ENCODE measurements at regions not wholly inside any gene's neighbourhood (a gene's known extent, or its start where the extent isn't known, plus 50 kb on each side); places are given as distances from the start of the nearest gene placed in this dataset.

DNA sequence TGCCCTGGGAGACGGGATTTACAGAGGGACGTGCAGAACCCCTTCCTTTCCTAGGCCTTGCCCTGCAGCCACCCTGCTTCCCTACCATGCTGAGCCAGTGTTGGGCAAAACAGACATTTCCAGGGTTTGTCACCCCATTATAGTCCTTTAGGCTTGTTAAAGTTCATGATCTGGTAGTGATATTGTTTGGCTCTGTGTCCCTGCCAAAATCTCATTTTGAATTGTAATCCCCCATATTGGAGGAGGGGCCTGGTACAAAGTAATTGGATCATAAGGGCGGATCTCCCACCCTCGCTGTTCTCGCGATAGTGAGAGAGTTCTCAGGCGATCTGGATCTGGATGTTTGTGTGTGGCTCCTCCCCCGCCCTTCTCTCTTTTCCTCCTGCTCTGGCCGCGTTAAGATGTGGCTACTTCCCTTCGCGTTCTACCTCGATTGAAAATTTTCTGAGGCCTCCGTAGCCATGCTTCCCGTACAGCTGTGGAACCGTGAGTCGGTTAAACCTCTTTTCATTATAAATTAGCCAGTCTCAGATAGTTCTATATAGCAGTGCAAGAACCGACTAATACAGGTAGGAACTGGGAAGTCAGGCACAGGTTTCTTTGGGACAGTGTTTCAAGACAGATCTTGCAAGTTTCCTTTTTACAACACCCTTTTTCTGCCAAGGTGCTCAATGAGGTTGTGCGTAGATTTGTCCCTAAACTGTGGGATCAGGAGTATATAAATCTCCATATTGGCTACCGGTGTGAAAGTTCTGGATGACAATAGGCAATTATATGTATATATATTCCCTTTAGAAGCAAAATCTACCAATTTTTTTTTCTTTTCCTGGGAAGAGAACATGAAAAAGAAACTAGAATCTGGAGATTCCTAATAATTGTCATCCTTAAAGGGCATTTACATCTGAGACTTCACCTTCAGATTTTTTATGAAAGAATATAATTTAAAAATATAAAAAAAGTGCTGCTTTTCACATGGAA, 152.1 kb downstream of the SAMD5 start:
- TF ChIP-seq, protein P1, sequence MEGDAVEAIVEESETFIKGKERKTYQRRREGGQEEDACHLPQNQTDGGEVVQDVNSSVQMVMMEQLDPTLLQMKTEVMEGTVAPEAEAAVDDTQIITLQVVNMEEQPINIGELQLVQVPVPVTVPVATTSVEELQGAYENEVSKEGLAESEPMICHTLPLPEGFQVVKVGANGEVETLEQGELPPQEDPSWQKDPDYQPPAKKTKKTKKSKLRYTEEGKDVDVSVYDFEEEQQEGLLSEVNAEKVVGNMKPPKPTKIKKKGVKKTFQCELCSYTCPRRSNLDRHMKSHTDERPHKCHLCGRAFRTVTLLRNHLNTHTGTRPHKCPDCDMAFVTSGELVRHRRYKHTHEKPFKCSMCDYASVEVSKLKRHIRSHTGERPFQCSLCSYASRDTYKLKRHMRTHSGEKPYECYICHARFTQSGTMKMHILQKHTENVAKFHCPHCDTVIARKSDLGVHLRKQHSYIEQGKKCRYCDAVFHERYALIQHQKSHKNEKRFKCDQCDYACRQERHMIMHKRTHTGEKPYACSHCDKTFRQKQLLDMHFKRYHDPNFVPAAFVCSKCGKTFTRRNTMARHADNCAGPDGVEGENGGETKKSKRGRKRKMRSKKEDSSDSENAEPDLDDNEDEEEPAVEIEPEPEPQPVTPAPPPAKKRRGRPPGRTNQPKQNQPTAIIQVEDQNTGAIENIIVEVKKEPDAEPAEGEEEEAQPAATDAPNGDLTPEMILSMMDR (IDR thresholded peaks at IDR 0.05; ENCODE audit: insufficient read depth, low read length, severe bottlenecking), result no peak
- FAIRE-seq, result no peak
- DNase-seq (ENCODE audit: low read depth), result no peak
- Histone ChIP-seq H3K4me3 (ENCODE audit: low read depth, low read length) (no peak overlapping the region), H3K27me3 (ENCODE audit: control insufficient read depth, insufficient read depth, low read length) (no peaks in the 10 kb centered on the region), H3K36me3 (ENCODE audit: control insufficient read depth, insufficient read depth, low read length) (no peaks in the 10 kb centered on the region)

DNA sequence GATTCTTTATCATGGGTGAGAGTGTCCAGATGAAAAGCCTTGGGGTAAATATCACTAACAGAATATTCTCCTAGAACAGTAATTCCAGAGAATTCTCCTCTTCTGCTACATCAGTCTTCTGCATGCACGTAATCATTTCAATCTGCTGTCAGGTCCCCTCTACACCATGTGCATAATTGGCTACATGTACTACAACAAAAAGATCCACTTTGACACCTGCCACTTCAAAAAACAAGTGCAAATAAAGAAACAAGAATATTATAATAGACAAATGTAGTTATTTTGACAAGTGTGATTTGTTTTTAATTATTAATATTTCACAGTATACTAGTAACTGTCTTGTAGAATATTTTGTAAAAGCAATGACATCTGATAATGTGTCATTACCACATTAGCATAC, 154.2 kb downstream of the SAMD5 start:
- no peaks in the 10 kb centered on the region for H3K27me3 ChIP-seq (ENCODE audit: control insufficient read depth, insufficient read depth, low read length)
- H3K4me3 ChIP-seq (ENCODE audit: low read depth, low read length), result no peak overlapping the region
- TF ChIP-seq, protein P1 (IDR thresholded peaks at IDR 0.05; ENCODE audit: insufficient read depth, low read length, severe bottlenecking), result no peak
- DNase-seq (ENCODE audit: low read depth) (no peak), FAIRE-seq (no peak)
- no peaks in the 10 kb centered on the region for H3K36me3 ChIP-seq (ENCODE audit: control insufficient read depth, insufficient read depth, low read length)

DNA sequence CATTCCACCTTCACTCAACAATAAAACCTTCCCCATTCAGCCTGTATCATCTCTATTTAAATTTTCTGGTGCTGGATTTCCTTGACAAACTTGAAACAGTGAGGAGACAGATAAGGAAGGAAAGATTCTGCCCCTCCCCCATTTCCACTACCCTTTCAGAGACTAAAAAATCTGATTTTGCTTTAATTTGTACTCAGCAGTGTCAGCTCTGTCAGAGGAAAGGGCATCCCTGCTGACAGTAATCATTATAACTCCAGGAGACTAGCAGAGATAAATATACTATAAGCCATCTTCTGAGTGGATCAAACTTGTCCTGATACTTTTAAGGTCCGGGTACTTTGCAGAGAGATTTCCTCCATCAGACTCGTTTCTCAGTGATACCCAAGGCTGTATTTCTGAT, 155.6 kb downstream of the SAMD5 start:
- FAIRE-seq (no peak), DNase-seq (ENCODE audit: low read depth) (no peak)
- Histone ChIP-seq H3K36me3 (ENCODE audit: control insufficient read depth, insufficient read depth, low read length) (no peaks in the 10 kb centered on the region), H3K27me3 (ENCODE audit: control insufficient read depth, insufficient read depth, low read length) (no peaks in the 10 kb centered on the region), H3K4me3 (ENCODE audit: low read depth, low read length) (no peak overlapping the region)
- TF ChIP-seq, protein P1 (IDR thresholded peaks at IDR 0.05; ENCODE audit: insufficient read depth, low read length, severe bottlenecking), result no peak

DNA sequence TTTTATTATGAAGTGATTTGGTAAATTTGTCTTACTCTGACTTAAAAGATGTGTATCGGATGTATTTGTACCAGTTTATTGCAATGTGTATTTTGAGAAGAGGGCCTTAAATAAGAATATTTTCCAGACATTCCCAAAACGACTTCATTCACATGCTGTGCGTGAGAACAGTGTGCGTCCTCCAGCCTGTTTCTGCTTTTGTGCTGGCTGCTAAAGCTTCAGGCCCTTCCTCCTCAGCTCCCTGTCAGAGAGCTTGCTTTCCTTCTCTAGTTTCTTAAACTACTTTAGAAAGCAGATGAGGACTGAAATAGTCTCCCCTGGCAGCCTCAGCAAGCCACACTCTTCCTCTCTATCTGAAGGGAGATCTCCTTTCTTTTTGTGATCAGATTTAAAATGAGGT, 157.8 kb downstream of the SAMD5 start:
- TF ChIP-seq, protein P1 (IDR thresholded peaks at IDR 0.05; ENCODE audit: insufficient read depth, low read length, severe bottlenecking), result no peak
- Histone ChIP-seq H3K36me3 (ENCODE audit: control insufficient read depth, insufficient read depth, low read length) (no peaks in the 10 kb centered on the region), H3K4me3 (ENCODE audit: low read depth, low read length) (no peak overlapping the region), H3K27me3 (ENCODE audit: control insufficient read depth, insufficient read depth, low read length) (no peaks in the 10 kb centered on the region)
- DNase-seq (ENCODE audit: low read depth) (no peak), FAIRE-seq (no peak)

DNA sequence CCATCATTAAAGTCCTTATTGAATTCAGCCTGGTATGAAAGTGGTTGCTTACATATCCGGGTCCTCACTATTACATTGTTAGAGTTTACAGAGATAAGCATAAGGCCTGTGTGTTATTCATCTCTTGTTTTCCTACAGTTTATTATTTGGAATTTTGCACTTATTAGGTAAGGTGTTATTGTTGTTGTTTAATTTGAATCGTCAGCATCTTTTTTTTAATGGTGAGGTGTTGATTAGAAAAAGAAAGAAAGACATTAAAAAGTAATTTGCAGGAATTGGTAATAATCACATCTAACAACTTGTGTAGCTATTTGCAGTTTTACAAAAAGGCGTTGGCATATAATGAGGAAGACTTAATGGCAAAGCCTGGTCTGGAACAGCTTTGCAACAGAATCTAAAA, 158.6 kb downstream of the SAMD5 start:
- Histone ChIP-seq H3K27me3 (ENCODE audit: control insufficient read depth, insufficient read depth, low read length) (no peaks in the 10 kb centered on the region), H3K36me3 (ENCODE audit: control insufficient read depth, insufficient read depth, low read length) (no peaks in the 10 kb centered on the region), H3K4me3 (ENCODE audit: low read depth, low read length) (no peak overlapping the region)
- DNase-seq (ENCODE audit: low read depth) (no peak), FAIRE-seq (no peak)
- TF ChIP-seq, protein P1 (IDR thresholded peaks at IDR 0.05; ENCODE audit: insufficient read depth, low read length, severe bottlenecking), result no peak

Measured in bronchial epithelial cell (primary cell).